Body of pancreas (tissue), 4 donors: ENCODE measurements at regions not wholly inside any gene's neighbourhood (a gene's known extent, or its start where the extent isn't known, plus 50 kb on each side); places are given as distances from the start of the nearest gene placed in this dataset.

Source experiments
- CTCF ChIP-seq, 7 experiments: fragments of 450-650 bp in 4 of 7; fragments of 200-600 bp in 3 of 7; sonication (generic) in 3 of 7; IDR thresholded peaks; one replicate each; pipeline ENCODE4 v1.5.1; 2016 to 2019; ENCODE audit warnings: antibody characterized with exemption in 7 of 7
- POLR2A ChIP-seq, 3 donors: fragments of 450-650 bp; IDR thresholded peaks; one replicate each; pipeline ENCODE4 v1.6.1; 2016; ENCODE audit warnings: antibody characterized with exemption in 3 of 3, mild to moderate bottlenecking in 2 of 3

GRCh38 chr5:45017568-45017967, 208.8 kb downstream of the MRPS30 start:
- TF ChIP-seq CTCF (IDR thresholded peaks at IDR 0.05), result no peak
- no peak for TF ChIP-seq POLR2A (IDR thresholded peaks at IDR 0.05)
